Pons (tissue), 1 donor: ENCODE measurements at regions not wholly inside any gene's neighbourhood (a gene's known extent, or its start where the extent isn't known, plus 50 kb on each side); places are given as distances from the start of the nearest gene placed in this dataset.
"Not testable (repeated sequence)": the region's sequence is repeated elsewhere in the genome, so short reads cannot be mapped to it uniquely, and the experiment has no call there.

Experiments used
- DNase-seq: peaks from one replicate; pipeline ENCODE4 v3.0.0-alpha.2; 2016; ENCODE audit warnings: low spot score

- DNase-seq = no peak
Measured at GRCh38 chr5:30479104-30479503, 714.4 kb upstream of the CDH6 start.

GRCh38 chr5:30475429-30475828 lies 718.1 kb upstream of the CDH6 start:
- no peak for DNase-seq

- DNase-seq = no peak
Measured at GRCh38 chr5:30469691-30470090, 723.8 kb upstream of the CDH6 start.

GRCh38 chr5:30458681-30459080 lies 734.8 kb upstream of the CDH6 start:
- no peak for DNase-seq

- not testable (repeated sequence) for DNase-seq
Measured at GRCh38 chr5:30455484-30455883, 738.0 kb upstream of the CDH6 start.

- DNase-seq = no peak
Measured at GRCh38 chr5:30453168-30453567, 740.3 kb upstream of the CDH6 start.

- no peak for DNase-seq
Measured at GRCh38 chr5:30450153-30450552, 743.3 kb upstream of the CDH6 start.

- DNase-seq = no peak
Measured at GRCh38 chr5:30447431-30447830, 746.1 kb upstream of the CDH6 start.

- no peak for DNase-seq
Measured at GRCh38 chr5:30446456-30446855, 747.0 kb upstream of the CDH6 start.

- DNase-seq = no peak
Measured at GRCh38 chr5:30438785-30439184, 754.7 kb upstream of the CDH6 start.

GRCh38 chr5:30436691-30437090 lies 756.8 kb upstream of the CDH6 start:
- DNase-seq = no peak

- not testable (repeated sequence) for DNase-seq
Measured at GRCh38 chr5:30428866-30429407, 764.5 kb upstream of the CDH6 start.

- no peak for DNase-seq
Measured at GRCh38 chr5:30414078-30414477, 779.4 kb upstream of the CDH6 start.

GRCh38 chr5:30413540-30413939 lies 779.9 kb upstream of the CDH6 start:
- DNase-seq = peak; percentile 32

GRCh38 chr5:30405821-30406220 lies 787.7 kb upstream of the CDH6 start:
- DNase-seq = no peak

- DNase-seq = peak; percentile 55
Measured at GRCh38 chr5:30401479-30402058, 791.9 kb upstream of the CDH6 start.

- no peak for DNase-seq
Measured at GRCh38 chr5:30398423-30398822, 795.1 kb upstream of the CDH6 start.

- DNase-seq = no peak
Measured at GRCh38 chr5:30392897-30393296, 800.6 kb upstream of the CDH6 start.

GRCh38 chr5:30390095-30390494 lies 803.4 kb upstream of the CDH6 start:
- DNase-seq = no peak

GRCh38 chr5:30387974-30388632 lies 805.4 kb upstream of the CDH6 start:
- no peak for DNase-seq

GRCh38 chr5:30385754-30386153 lies 807.7 kb upstream of the CDH6 start:
- no peak for DNase-seq

GRCh38 chr5:30384171-30384570 lies 809.3 kb upstream of the CDH6 start:
- DNase-seq = no peak

GRCh38 chr5:30380228-30380627 lies 813.3 kb upstream of the CDH6 start:
- no peak for DNase-seq

- no peak for DNase-seq
Measured at GRCh38 chr5:30376848-30377247, 816.6 kb upstream of the CDH6 start.
